GM12891 (cell line): ENCODE measurements at regions not wholly inside any gene's neighbourhood (a gene's known extent, or its start where the extent isn't known, plus 50 kb on each side); places are given as distances from the start of the nearest gene placed in this dataset.

Source experiments
- DNase-seq: peaks from one replicate; pipeline ENCODE4 v3.0.0; 2011; ENCODE audit warnings: low spot score; ENCODE audit not compliant: insufficient read length
- FAIRE-seq: peaks from 2 replicates; lab custom pipeline; 2011; peaks lifted over from hg19 to GRCh38; lab: Jason Lieb, UNC
- PAX5 ChIP-seq: IDR thresholded peaks from 2 replicates; pipeline ENCODE4 v1.6.1; 2011; ENCODE audit warnings: low read length, moderate library complexity, mild to moderate bottlenecking; ENCODE audit not compliant: insufficient read depth, severe bottlenecking
- POLR2A ChIP-seq: IDR thresholded peaks from 2 replicates; pipeline ENCODE4 v1.6.1; 2011; ENCODE audit warnings: low read depth, low read length, control low read depth
- POLR2AphosphoS5 ChIP-seq: IDR thresholded peaks from 2 replicates; pipeline ENCODE4 v1.6.1; 2011; ENCODE audit warnings: low read depth, low read length, control low read depth
- POU2F2 ChIP-seq: IDR thresholded peaks from 2 replicates; pipeline ENCODE4 v1.6.1; 2011; ENCODE audit warnings: low read depth, mild to moderate bottlenecking, control low read depth, low read length, moderate library complexity
- SPI1 ChIP-seq: IDR thresholded peaks from 2 replicates; pipeline ENCODE4 v1.6.1; 2011; ENCODE audit warnings: low read depth, low read length, control low read depth
- TAF1 ChIP-seq: IDR thresholded peaks from 2 replicates; pipeline ENCODE4 v1.6.1; 2011; ENCODE audit warnings: low read depth, low read length, control low read depth

GRCh38 chr6:96458771-96459170 lies 62.8 kb upstream of the UFL1 start:
- DNase-seq (no peak), FAIRE-seq (no peak)
- no peak for TF ChIP-seq TAF1
- TF ChIP-seq SPI1, result no peak
- TF ChIP-seq POLR2A, result no peak
- TF ChIP-seq POLR2AphosphoS5, result no peak
- no peak for TF ChIP-seq PAX5
- TF ChIP-seq POU2F2, result no peak

- TF ChIP-seq SPI1, result no peak
- no peak for TF ChIP-seq POLR2A
- no peak for TF ChIP-seq POU2F2
- no peak for TF ChIP-seq TAF1
- TF ChIP-seq PAX5, result no peak
- no peak for TF ChIP-seq POLR2AphosphoS5
- no peak for DNase-seq
- FAIRE-seq, result no peak
Observed at GRCh38 chr6:96460052-96460700, 61.4 kb upstream of the UFL1 start.

DNA sequence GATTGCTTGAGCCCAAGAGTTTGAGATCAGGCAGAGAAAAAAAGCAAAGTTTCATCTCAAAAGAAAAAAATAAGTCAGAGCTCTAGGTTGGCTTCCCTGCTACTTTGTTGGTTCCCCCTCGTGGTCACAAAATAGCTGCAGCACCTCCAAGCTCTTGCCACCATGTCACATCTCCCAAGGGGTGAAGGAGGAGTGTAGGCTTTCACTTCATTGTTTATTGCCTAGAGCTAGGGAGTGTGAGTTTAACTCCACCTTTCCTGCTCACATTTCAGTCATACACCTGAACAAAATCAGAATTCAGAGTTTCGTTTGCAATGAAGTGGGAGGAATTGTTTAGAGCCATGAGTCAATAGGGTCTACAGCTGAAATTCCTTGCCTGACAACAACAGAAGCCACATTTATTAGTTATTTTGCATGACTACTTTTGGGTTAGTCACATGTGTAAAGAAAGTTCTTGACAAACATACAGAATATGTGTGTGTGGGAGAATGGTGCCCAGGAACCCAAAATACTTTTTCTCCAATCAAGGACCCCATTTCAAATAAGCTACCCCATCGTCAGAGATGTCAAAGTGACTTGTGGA lies 56.2 kb upstream of the UFL1 start:
- TF ChIP-seq PAX5, result no peak
- TF ChIP-seq POU2F2, result no peak
- TF ChIP-seq POLR2A, result no peak
- no peak for TF ChIP-seq TAF1
- no peak for TF ChIP-seq POLR2AphosphoS5
- no peak for TF ChIP-seq SPI1
- DNase-seq (no peak), FAIRE-seq (peak; percentile 57)

DNA sequence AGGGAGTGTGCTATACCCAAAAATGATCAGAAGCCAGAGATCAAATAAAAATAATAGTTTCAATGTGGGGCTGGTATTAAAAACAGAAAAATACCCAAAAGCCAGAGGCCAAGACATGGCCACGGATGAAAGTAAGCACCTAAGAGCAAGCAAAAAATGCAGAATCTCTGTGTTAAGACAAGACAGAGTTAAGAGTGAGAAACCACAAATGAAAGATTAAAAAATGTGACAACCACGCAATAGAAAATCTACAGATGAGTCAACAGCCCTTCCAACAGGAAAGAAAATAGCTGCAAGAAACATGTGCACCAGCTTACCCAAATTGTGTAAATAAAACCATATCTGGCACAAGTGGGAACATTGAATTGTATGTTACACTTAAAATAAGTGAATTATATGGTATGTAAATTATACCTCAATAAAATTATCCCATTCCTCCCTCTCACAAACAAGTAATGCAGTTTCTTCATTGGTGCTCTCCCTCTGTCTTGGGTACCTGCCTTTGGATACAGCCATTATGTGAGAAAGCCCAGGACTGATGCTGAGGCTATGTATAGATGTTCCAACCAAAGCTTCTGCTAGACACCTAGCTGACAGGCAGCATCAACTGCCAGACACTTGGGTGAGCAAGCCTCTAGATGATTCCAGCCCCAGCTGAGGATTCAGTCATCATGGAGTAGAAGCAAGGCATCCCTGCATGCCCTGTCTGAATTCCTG lies 55.3 kb upstream of the UFL1 start:
- no peak for TF ChIP-seq POU2F2
- no peak for TF ChIP-seq POLR2AphosphoS5
- no peak for TF ChIP-seq SPI1
- TF ChIP-seq PAX5, result no peak
- no peak for TF ChIP-seq TAF1
- no peak for TF ChIP-seq POLR2A
- FAIRE-seq, result peak; percentile 13
- DNase-seq, result no peak

- FAIRE-seq (no peak), DNase-seq (no peak)
- TF ChIP-seq POLR2A (no peak), PAX5 (no peak), POU2F2 (no peak), SPI1 (no peak), POLR2AphosphoS5 (no peak), TAF1 (no peak)
Observed at GRCh38 chr6:96467814-96468213, 53.8 kb upstream of the UFL1 start.

GRCh38 chr6:96468281-96468680 lies 53.3 kb upstream of the UFL1 start:
- no peak for DNase-seq
- no peak for FAIRE-seq
- TF ChIP-seq POU2F2 (no peak), POLR2A (no peak), PAX5 (no peak), SPI1 (no peak), POLR2AphosphoS5 (no peak), TAF1 (no peak)

GRCh38 chr6:96468681-96469224 lies 52.9 kb upstream of the UFL1 start:
- DNase-seq (no peak), FAIRE-seq (peak; percentile 35)
- TF ChIP-seq POLR2A, result no peak

GRCh38 chr6:96469312-96469711 lies 52.3 kb upstream of the UFL1 start:
- no peak for FAIRE-seq

DNA sequence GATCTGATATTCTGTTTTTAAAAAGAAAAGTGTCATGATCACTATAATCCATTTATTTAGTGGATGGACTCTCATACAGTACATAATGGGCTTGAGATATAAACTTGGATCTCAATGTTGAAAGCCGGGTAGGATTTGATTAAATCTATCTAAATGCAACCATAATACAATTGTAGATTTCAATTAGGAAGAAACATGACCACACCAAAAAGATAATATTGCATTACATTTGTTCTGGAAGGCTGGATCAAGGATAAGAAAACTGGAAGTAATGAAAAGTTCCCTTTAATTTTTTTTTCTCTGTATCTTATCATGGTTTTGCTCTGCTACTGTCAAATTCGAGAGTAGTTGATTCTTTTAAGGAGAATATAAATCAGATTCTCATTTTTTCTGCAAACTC lies 51.3 kb upstream of the UFL1 start:
- DNase-seq, result no peak
- FAIRE-seq, result no peak
- TF ChIP-seq POLR2AphosphoS5 (no peak), PAX5 (no peak), TAF1 (no peak), POLR2A (no peak), SPI1 (no peak), POU2F2 (no peak)

More at GRCh38 chr6:96469312-96469711, 52.3 kb upstream of the UFL1 start:
- DNase-seq, result no peak
- TF ChIP-seq TAF1 (no peak), POLR2A (no peak), SPI1 (no peak), POLR2AphosphoS5 (no peak), POU2F2 (no peak), PAX5 (no peak)
